C4-2B (cell line): ENCODE measurements at regions not wholly inside any gene's neighbourhood (a gene's known extent, or its start where the extent isn't known, plus 50 kb on each side); places are given as distances from the start of the nearest gene placed in this dataset.

ENCODE experiments used
- CTCF ChIP-seq: fragments of 450-650 bp; conservative IDR thresholded peaks from 2 replicates; pipeline ENCODE4 v1.5.1; 2017; ENCODE audit warnings: mild to moderate bottlenecking
- ZFX ChIP-seq: fragments of 450-650 bp; IDR thresholded peaks from 2 replicates; pipeline ENCODE4 v1.6.1; 2017

DNA sequence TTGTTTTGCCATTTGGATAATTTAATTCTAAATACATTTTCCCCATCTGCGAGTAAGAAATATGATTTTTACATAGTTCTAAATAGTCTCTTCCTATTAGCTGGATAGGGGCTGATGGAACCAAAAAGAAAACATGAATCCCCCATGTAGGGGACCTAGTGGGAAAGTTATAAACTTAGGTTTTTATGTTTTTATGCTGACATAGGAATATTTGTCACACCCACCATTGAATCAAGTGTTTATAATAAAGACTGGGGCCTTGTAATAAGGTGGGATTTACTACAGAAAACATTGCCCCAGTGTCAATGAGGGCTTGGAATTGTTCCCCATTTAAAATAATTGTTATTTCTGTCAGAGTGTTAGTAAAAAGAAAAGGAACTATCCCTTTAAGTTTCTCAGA, 2506.6 kb downstream of the PCDH7 start:
- TF ChIP-seq CTCF (no peak), ZFX (no peak)
